HG03469 (cell line): ENCODE measurements at regions not wholly inside any gene's neighbourhood (a gene's known extent, or its start where the extent isn't known, plus 50 kb on each side); places are given as distances from the start of the nearest gene placed in this dataset.

Source experiments
- ATAC-seq: cut with Tn5 transposase; IDR thresholded peaks from one replicate; pipeline ENCODE4 v1.9.1; 2021; ENCODE audit warnings: mild to moderate bottlenecking, moderate library complexity, moderate number of reproducible peaks; ENCODE audit not compliant: unreplicated experiment

DNA sequence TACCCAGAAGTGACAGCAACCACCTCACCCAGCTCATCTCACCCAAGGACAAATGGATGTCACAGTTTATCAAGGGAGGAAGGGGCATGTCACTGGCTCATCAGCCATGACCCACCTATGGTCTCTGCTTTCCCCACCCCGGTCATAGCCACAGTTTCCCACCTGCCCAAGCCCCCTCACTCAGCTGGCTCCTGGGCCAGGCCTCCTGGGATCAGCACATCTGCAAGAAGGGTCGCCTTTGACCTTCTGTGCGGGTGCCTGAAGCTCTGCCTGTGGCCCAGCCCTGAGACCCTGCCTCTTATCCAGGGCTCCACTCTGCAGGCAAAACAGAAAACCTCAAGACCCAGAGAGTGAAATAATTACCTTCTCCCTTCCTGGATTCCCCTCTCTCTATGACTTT lies 236.4 kb downstream of the BUD13 start:
- ATAC-seq, result no peak

DNA sequence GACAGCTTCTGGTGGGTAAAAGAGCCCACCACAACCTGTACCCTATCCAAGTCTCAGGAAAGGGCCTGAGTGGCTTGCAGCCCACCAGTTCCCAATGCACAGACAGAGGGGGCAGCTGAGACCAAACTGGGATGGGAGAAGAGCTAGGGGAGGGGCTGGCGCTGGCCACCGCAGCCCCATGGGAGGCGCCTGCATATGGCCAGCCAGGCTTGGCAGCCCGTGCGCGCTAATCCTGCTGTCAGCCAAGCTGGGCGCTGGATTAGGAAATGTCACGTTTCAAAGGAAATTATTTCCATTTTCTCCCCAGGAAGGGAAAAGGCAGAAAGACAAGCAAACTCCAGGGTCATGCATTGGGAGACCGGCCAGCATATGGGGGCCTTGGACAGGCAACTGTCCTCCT lies 236.8 kb downstream of the BUD13 start:
- ATAC-seq, result no peak

DNA sequence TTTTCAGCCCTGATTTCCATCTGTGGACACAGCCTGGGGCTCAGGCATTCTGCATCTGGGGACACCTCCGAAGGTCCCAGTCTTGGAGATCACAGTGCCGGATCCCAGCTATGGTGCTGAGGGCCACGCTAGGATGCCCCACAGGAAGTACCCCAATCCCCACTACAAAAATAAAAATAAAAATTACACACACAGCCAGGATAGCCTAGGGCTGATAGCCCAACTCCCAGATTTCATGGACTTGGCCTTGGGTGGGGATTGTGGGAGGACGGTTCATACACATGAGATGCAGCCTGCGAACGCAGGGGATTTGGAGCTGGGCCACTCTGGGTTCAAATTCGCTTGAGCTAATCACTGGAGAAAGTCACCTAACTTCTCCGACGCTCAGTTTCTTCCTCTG lies 237.7 kb downstream of the BUD13 start:
- ATAC-seq, result no peak

DNA sequence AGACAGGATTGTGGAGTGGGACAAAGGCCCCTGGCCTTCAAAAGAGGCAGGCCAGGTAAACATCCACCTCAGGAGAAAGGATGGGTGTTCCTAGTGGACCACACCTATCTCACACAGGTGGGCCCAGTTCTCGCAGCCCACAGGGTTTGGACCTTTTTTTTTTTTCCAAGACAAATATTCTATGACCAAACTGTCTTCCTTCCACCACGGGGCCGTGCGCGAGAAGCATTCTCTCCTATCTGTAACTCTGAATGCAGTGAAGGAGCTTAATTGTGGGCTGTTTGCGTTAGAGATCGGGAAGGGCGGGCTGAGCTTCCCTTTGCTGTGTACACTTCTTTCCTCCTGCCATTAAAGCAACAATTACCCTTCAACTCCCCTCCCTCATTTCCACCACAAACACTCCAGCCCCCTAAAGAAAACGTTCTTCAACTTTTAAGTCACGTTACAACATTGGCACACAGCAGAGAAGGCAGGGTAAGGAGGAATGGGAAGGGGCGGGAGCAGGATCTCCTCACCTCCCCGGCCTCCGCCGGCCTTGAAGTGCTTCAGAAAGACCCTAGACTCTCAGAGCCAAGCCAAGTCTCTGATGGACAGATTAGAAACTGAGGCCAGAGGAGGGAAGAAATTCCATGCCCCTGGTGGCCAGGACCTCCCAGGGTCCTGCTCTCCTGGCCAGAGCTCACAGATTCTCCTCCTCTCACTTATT lies 238.4 kb downstream of the BUD13 start:
- ATAC-seq, result no peak

DNA sequence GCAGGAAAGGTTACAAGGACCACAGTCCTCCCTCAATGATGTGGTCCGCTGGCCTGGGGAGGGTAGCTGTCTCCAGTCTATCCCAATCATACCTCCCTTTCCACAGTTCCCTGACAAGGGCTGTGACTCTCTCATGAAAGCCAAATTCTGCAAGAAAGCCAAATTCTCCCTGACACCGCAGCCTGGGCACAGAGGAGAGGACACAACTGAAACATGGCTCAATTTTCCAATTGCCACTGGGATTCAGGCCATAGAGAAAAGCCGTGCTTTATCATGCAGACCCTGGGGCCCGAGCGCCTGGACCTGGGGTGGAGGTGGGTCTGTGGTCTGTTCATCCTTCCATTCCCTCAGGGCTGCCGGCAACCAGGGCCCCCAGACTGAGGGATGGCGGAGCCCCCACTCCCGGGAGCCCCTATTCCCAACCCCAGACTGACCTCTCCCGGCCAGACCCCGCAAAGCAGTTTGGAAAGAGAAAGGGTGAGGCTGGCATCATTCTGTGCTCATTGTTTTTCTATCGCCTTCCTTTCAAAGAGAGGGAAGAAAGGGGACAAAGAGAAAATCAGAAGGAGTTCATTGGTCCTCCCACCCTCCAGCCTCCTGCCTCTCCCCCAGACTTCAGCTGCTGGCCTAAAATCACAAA lies 239.5 kb downstream of the BUD13 start:
- no peak for ATAC-seq

DNA sequence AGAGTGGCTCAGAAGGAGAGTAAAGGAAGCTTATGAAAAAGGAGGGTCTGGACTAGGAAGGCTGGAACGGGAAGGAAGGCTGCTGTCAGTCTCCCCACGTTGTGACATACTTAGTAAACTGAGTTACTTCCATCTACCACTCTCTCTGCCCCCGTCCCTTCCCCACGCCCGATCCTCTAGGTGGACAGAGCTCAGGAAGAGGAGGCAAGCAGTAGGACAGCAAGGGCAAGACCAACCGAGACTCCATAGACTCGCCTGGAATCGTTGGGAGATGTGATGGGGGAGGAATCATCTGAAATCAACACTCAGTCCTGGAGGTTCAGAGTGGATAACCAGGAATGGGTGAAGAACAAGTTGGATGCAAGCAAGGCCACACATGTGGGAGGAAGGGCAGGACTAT lies 240.7 kb downstream of the BUD13 start:
- no peak for ATAC-seq

DNA sequence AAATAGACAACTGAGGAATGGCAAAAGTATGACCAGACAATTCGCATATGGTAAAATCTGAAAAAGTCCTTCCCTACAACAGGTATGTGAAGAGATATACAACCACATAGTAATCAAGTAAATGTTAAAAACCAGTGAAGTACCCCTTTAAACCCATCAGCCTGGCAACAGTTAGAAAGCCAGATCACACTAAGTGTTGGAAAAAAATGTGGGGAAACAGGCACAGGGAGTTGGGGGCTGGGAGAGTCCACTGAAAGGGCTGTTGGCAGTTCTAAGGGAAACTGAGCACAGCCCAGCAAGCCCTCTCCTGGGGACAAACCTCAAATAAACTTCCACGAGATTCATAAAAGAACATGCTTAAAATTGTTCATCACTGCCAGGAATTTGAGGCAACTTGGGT lies 242.1 kb downstream of the BUD13 start:
- no peak for ATAC-seq

DNA sequence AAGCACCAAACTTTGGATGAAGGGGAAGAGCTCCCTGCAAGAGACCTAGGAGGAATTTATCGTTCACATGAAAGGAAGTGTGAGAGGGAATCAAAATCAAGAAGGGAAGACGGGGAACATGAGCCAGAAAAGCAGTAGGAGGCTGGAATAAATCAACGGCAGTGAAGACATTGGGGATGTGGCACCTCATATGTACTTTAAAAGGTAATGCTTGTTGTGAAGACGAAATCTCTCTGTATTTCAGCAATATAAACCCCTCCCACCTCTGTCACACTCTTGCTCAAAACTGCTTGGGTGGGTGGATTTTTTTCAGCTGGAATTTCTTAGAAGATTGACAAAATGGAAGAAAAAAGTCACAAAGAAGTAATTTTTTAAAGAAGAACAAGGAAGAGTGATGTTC lies 243.5 kb downstream of the BUD13 start:
- no peak for ATAC-seq

DNA sequence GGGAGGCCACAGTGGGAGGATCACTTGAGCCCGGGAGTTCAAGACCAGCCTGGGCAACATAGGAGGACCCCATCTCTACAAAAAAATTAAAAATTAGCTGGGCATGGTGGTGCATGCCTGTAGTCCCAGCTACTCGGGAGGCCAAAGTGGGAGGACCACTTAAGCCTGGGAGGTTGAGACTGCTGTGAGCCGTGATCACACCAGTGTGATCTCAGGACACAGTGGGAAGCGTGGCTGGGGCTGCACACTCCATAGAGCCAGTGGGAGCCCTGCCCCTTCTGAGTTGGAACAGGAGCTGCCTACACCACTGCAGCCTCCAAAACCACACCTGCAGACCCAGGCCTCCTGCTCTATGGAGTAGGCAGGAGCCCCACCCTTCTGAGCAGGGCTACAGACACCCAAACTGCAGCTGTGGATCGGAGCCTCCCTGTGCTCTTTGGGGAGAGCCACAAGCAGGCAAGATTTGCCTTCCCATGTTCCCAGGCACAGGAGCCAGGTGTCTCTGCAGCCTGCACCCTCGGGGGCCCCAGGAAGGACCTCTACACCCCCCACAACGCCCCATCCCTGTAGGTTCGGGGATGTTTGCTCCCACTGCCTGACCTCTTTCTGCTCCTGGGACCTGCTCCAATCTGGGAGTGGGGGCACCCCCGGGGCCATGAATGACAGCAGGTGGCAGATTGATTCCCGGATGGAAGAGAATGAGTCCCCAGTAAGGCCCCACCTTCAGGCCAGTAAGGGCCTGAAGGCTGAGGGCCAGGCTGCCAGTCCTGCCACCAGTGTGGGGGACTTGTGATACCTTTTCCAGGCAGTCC lies 245.4 kb downstream of the BUD13 start:
- no peak for ATAC-seq

DNA sequence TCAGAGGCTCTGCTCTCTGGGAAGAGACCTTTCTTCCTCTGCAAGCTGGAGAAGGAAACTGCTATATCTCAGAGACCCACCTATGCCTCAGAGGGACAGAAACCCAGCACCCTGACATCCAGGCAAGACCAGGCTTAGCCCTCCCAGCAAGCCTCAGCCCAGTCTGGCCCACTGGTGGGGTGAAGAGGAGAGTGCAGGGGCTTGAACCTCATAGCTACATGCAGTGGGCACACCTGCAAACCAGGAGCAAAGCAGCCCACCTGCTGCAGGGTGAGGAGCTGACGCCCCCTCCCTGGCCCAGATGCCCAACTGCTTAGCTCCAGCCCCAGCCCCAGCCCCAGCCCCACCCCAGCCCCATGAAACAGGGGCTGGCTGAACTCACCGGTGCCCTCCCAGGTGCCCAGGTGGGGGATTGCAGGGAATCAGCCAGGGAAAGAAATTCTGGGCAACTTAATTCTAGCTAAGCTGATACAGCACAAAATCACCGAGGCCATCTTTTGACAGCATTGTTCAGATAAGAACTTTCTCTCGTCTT lies 246.8 kb downstream of the BUD13 start:
- ATAC-seq, result no peak

DNA sequence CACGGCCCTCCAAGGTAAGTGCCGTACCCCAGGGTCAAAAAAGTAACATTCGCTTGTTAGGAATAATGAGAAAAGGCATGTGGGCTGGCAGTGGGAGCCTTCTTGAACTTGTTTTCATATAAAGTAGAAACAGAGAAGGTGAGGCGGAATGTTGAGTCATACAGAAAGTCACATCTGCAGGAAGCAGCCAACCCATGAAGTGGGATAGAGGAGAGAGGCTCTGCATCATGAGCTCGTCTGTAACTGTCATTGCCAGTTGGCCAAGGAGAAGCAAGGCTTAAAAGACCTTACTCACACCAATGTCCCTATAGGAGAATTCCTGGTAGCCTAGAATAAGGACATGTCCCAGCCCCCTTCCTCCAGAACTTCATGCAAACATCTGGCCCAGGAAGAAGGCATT lies 253.3 kb downstream of the BUD13 start:
- ATAC-seq, result no peak

DNA sequence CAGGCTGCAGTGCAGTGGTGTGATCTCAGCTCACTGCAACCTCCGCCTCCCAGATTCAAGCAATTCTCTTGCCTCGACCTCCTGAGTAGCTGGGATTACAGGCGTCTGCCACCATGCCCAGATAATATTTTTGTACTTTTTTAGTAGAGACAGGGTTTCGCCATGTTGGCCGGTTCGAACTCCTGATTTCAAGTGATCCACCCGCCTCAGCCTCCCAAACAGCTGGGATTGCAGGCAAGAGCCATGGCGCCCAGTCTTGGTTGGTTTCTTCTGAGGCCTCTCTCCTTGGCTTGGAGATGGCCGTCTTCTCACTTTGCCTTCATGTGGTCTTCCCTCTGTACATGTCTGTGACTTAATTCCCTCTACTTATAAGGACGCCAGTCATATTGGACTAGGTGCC lies 254.6 kb downstream of the BUD13 start:
- ATAC-seq, result no peak

DNA sequence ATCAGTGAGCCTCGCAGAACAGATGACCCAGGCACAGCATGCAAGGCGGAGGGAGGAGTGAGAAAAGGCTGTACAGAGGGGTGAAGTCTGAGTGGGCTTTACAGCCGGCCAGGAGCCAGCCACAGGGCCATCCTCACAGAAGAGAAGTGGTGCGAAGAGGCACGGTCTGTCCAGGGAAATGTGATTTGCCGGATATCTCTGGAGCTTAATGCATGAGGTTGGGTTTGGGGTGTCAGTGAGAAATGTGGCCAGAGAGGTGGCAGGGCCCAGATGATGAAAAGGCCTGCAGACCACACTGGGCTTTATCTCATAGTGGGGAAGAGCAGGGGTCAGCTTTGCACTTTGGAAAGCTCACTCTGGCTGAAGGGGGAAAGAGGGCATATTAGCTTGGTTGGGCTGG lies 255.2 kb downstream of the BUD13 start:
- ATAC-seq, result no peak

DNA sequence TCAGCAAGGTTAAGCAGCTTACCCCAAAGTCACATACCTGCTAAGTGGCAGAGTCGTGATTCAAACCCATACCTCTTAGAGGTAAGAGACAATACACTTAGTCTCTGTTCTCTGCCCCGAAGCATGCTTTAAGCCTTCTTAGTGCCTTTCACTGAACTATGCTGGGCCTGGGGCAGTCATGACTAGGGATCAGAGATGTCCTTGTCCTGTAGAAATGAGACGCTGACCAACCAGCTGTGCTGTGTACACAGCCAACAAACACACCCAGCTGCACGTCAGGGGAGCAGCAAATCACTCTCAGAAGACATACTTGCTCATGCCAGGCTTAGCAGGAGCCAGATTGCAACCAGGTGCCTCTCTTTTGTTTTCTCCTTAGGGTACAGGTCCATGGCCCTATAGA lies 255.7 kb downstream of the BUD13 start:
- ATAC-seq, result no peak

DNA sequence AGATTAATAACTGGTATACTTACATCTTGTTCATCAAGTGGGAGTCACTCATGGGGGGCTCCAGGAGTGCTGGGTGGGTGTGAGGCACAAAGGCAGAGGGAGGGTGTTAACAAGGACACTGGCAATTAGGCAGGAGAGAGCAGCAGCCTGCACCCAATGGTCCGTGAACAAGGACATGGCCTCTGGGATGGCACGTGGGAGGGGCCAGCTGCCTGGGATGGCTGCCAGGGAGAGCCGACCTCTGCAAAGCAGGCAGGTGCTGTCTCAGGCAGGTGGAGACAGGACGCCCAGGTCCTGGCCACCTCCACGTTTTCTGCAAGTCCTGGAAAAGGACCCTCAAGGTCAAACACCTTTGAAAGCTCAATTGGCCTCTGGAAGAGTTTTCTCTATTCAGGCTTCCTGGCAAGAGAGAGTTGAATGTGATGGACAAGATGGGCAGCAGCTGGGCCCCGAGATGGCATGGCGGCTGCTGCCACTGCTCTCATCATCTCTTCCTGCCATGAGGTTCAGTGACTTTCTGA lies 257.1 kb downstream of the BUD13 start:
- no peak for ATAC-seq

DNA sequence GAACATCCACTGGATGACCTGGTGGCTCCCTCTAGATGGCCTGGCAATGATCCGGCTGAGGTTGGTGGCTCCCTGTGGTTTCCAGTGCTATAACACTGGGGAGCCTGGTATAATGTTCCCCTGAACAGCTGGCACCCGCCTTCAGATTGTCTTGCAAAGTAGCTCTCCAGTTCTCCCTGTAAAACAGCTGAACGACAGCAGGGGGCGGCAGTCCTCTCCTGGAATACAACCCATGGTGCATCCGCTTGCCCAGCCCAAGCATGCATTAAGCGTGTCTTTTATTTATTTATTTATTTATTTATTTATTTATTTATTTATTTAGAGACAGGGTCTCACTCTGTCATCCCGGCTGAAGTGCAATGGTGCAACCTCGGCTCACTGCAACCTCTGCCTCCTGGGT lies 258.9 kb downstream of the BUD13 start:
- no peak for ATAC-seq

DNA sequence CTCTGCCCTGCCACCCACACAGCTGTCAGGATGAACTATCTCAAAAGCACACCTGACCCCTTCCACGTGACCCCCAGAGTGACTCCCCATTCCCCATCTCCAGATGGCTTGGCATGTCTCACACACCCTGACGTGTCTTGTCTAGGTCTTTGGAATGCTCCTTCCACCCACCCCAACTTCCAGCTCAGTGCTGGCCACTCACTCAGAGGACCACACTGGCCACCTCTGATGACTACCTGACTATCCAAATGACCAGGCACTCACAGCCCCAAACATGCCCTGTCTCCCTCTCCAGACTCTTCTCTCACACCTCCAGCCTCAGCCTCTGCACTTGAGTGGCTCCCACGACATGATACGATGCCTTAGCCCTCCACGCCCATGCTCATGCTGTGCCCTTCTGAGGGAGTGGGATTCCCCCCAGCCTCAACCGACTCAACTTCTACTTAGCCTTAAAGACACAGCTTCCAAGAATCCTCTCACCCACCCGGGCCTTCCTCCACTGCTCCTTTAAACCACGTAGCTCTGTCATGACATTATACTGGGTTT lies 259.4 kb downstream of the BUD13 start:
- no peak for ATAC-seq

DNA sequence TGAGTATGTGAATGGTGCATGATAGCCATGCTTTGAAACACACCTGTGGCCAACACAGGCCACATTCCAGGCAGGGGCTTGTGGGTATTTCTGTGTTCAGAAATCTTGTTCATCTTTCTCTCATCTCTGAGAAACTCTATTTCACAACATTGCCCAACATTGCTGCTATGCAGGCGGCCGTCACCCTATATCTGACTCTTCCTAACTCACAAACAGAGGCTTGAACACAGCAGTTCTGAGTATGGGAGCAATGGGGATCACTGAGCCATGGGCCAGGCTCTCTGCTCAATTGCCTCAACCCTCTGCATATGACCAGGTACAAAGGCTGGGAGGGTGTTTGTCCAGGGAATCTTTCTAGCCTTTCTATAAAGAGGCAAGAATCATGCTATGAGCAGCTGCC lies 259.9 kb downstream of the BUD13 start:
- no peak for ATAC-seq

DNA sequence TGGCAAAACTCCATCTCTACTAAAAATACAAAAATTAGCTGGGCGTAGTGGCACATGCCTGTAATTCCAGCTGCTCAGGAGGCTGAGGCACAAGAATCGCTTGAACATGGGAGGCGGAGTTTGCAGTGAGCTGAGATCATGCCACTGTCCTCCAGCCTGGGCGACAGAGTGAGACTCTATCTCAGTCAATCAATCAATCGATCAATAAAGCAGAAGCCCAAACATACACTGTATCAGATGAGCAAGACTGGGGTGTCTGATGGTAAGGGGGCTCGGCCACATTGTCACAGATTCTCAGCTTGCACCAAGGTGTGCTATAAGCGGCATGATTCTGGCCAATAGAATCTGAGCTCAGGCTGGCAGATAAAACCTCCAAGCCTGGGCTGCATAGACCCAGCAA lies 261.1 kb downstream of the BUD13 start:
- ATAC-seq, result no peak

DNA sequence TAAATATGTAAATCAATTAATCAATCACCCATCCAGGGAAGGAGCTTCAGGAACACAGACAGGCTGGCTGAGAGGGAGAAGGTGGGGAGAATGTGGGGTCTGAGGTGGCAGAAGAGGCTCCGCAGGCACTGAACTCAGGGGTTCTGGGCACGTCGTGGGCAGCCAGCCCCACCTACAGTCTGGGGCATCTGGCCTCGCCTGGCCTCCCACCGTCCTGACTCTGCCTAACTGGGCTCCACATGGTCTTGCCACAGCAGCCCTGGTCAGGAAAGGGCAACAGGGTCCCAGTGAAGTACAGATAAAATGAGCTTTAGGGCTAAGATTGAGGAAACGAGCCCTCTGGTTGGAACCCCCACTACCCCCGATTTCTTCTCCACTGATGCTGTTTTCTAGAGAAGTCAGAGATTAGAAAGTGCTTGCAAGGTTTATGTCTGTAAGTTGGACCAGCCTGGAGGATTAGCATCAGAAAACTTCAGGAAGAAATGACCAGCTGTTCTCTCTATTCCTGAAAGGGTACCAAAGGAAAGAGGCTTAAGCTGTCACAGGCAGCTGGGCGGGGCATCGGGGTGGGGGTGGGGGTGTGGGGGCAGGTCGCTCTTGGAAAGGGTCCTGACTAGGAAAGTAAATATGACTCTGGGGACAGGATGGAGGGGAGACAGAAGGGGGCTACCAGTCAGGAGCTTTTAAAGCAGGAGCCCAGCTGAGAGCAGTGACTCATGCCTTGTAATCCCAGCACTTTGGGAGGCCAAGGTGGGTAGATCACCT lies 261.7 kb downstream of the BUD13 start:
- ATAC-seq, result no peak

DNA sequence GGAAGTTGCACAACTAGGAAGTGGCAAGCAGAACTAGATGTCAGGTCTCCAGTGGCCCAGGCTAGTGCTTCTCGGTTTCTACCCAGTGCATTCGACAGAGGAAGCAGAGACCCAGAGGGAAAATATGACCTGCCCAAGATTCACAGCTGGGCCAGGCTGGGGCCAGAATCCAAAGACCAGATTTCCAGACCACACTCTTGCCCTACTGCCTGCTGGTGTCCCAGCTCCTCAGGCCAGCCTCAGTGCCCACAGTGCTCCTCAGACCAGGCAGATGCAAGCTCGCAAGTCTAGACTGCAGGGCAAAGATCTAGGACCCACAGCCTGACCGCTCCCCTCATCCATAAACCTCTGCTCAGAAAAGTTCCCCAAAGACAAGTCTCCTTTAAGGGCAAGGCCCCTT lies 262.6 kb downstream of the BUD13 start:
- no peak for ATAC-seq
